ENCODE measurements at regions not wholly inside any gene's neighbourhood (a gene's known extent, or its start where the extent isn't known, plus 50 kb on each side); places are given as distances from the start of the nearest gene placed in this dataset.

DNA sequence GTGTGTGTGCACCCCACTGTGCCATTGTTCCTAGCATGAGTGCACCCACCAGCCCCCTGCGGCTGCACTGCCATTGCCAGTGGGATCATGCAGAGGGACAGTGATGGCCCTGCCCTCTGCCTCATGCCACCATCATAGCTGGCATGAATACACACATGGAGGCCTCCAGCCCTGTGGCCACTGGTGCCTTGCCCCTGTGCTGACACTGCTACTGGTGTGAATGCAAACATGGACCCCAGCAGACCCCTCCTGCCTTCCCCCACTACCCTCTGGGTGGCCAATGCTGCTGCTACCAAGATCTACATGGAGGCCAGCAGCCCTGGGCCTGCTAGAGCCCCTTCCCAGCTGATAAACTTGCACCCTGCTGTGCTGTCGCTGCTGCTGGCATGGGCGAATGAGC, 995.5 kb upstream of the GOT2 start:
- H3K9me3 Mint-ChIP-seq, result peaks cover 5% of the 10 kb centered on the region
- TF ChIP-seq, protein P1, sequence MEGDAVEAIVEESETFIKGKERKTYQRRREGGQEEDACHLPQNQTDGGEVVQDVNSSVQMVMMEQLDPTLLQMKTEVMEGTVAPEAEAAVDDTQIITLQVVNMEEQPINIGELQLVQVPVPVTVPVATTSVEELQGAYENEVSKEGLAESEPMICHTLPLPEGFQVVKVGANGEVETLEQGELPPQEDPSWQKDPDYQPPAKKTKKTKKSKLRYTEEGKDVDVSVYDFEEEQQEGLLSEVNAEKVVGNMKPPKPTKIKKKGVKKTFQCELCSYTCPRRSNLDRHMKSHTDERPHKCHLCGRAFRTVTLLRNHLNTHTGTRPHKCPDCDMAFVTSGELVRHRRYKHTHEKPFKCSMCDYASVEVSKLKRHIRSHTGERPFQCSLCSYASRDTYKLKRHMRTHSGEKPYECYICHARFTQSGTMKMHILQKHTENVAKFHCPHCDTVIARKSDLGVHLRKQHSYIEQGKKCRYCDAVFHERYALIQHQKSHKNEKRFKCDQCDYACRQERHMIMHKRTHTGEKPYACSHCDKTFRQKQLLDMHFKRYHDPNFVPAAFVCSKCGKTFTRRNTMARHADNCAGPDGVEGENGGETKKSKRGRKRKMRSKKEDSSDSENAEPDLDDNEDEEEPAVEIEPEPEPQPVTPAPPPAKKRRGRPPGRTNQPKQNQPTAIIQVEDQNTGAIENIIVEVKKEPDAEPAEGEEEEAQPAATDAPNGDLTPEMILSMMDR (IDR thresholded peaks at IDR 0.05), result no peak
- H3K36me3 Mint-ChIP-seq (ENCODE audit: low read depth), result no peaks in the 10 kb centered on the region
- intact Hi-C loops (cut with micrococcal nuclease), result no loop called here
- ChIA-PET POLR2A (no interaction called here), CTCF (no interaction called here)
- no peaks in the 10 kb centered on the region for H3K27me3 Mint-ChIP-seq
- DNase-seq (no peak), ATAC-seq (ENCODE audit: low read depth) (no peak)
- H3K27ac Mint-ChIP-seq, result no peak overlapping the region
- no peaks in the 10 kb centered on the region for H3K4me1 Mint-ChIP-seq
- no peak overlapping the region for H3K4me3 Mint-ChIP-seq

DNA sequence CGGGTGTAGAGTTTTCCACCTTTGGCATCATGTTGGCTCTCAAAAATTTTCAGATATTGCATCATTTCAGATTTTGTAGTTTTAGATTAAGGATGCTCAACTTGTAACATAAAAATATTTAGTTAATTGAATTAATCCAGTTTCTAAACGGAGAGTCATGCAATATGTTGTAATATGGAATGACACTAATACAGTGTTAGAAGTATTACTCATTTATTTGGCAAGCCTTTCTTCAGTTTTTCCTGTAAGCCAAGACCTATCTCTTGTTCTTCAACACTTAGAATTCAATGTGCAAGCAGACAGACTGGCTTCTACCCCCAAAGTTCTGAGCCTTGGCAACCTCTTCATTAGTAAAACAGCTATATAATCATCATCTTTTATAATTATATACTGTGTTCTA, 985.0 kb upstream of the GOT2 start:
- DNase-seq, result no peak
- no peaks in the 10 kb centered on the region for H3K4me1 Mint-ChIP-seq
- TF ChIP-seq, protein P1 (IDR thresholded peaks at IDR 0.05), result no peak
- H3K27me3 Mint-ChIP-seq, result no peaks in the 10 kb centered on the region
- no peak for ATAC-seq (ENCODE audit: low read depth)
- CTCF ChIA-PET, result no interaction called here
- intact Hi-C loops (cut with micrococcal nuclease), result no loop called here
- no peaks in the 10 kb centered on the region for H3K36me3 Mint-ChIP-seq (ENCODE audit: low read depth)
- no peak overlapping the region for H3K27ac Mint-ChIP-seq
- peaks cover 2% of the 10 kb centered on the region for H3K9me3 Mint-ChIP-seq
- POLR2A ChIA-PET, result no interaction called here
- H3K4me3 Mint-ChIP-seq, result no peak overlapping the region

DNA sequence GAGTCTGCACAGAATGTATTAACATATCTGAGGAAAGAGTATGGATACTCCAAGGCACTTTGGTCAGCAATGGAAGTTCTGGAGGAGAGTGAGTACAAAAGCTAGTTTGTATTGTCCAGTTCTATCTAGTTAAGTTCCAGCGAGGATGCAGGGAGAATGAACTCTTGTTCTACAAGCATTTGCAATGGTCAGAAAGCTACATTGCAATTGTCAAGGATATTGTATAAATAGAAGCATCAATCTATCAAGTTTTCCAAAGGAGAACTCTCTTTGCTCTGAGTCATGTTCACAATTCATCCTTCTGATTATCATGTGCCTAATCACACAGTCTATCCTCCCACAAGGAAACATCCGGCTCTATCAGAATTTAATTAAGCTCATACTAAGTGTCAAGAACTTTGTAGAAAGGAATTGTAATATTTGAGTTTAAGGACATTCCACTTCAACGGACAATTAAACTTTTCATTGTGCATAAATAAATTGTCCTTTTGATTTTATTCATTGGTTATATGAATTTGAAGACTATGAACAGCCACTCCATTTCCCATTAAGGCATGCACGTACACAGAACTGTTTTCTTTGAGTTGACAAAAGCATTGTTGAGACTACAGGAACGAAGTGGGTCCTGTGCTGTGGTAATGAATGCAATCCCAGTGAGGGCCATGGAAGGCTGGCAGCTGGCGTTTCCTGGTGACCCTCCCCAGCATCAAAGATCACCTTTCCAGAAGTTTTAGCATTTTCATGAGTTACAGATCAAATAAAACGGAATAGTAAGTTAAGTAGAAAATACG, 973.5 kb upstream of the GOT2 start:
- TF ChIP-seq, protein P1 (IDR thresholded peaks at IDR 0.05), result no peak
- no peaks in the 10 kb centered on the region for H3K36me3 Mint-ChIP-seq (ENCODE audit: low read depth)
- no peak for DNase-seq
- H3K4me3 Mint-ChIP-seq, result no peak overlapping the region
- H3K27me3 Mint-ChIP-seq, result no peaks in the 10 kb centered on the region
- no peaks in the 10 kb centered on the region for H3K9me3 Mint-ChIP-seq
- ChIA-PET CTCF (no interaction called here), POLR2A (no interaction called here)
- intact Hi-C loops (cut with micrococcal nuclease), result no loop called here
- ATAC-seq (ENCODE audit: low read depth), result no peak
- no peak overlapping the region for H3K27ac Mint-ChIP-seq
- H3K4me1 Mint-ChIP-seq, result no peaks in the 10 kb centered on the region

- Mint-ChIP-seq H3K36me3 (ENCODE audit: low read depth) (no peaks in the 10 kb centered on the region), H3K27me3 (no peaks in the 10 kb centered on the region), H3K27ac (no peak overlapping the region), H3K9me3 (no peaks in the 10 kb centered on the region), H3K4me3 (no peak overlapping the region), H3K4me1 (no peaks in the 10 kb centered on the region)
- CTCF ChIA-PET, result no interaction called here
- no peak for ATAC-seq (ENCODE audit: low read depth)
- POLR2A ChIA-PET, result no interaction called here
- TF ChIP-seq, protein P1 (IDR thresholded peaks at IDR 0.05), result no peak
- intact Hi-C loops (cut with micrococcal nuclease), result no loop called here
- no peak for DNase-seq
Observed at GRCh38 chr16:59701963-59702930, 968.1 kb upstream of the GOT2 start.

DNA sequence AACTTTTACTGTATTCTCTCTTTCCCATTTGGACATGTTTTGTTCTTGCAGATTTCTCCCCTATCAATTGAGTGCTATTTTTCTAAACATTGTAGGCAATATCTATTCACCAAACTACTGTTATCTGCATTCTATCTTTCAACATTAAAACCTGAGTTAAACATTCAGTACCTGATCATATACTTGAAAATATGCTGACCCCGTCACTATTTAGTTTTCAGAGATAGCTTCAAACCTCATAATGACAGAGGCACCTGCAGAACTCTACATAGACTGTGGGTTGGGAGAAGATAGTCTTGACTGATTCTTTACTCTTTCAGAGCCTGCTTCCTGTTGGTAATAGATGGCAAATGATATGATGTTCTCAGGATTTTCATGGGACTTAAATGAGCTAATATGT, 965.7 kb upstream of the GOT2 start:
- DNase-seq (no peak), ATAC-seq (ENCODE audit: low read depth) (no peak)
- no peaks in the 10 kb centered on the region for H3K27me3 Mint-ChIP-seq
- TF ChIP-seq, protein P1 (IDR thresholded peaks at IDR 0.05), result no peak
- intact Hi-C loops (cut with micrococcal nuclease), result no loop called here
- ChIA-PET POLR2A (no interaction called here), CTCF (no interaction called here)
- H3K9me3 Mint-ChIP-seq, result peaks cover 3% of the 10 kb centered on the region
- H3K4me3 Mint-ChIP-seq, result no peak overlapping the region
- no peaks in the 10 kb centered on the region for H3K36me3 Mint-ChIP-seq (ENCODE audit: low read depth)
- H3K4me1 Mint-ChIP-seq, result no peaks in the 10 kb centered on the region
- no peak overlapping the region for H3K27ac Mint-ChIP-seq
